ENCODE measurements at regions not wholly inside any gene's neighbourhood (a gene's known extent, or its start where the extent isn't known, plus 50 kb on each side); places are given as distances from the start of the nearest gene placed in this dataset.

DNA sequence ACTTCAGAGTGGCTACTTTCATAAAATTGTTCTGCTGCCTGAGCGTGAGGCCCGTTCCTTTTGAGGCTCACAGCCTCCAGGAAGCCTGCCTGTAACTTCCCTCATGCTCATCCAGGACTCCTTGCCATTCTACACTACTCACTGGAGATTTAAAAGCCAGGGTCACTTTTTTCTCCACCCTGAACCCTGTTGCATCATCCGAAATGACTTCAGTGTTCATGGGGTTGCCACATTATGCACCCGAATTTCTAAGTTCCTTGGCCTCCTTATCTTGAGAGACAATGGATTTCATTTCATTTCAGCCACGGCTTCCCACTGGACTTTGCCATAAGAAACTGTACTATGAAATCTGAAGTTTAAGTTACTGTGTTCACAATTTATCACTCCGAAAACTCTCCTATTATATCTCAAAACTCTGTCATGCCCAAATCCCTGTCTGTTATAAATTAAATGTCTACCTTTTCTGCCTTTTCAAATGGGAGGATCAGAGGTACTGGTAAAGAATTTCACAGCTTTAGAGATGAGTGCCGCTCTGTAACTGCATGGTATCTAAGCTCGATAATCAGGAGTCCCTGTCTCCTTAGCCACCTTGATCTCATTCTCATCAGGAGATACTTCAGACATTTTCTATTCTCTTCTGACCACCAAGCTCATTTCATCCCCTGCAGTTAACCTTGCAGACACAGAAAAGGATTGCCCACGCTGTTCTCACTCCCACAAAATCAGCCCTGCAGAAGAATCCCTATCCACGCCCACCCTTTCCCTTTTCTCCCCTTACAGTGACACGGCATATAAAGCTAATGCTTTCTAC, 59.9 kb downstream of the TRIML1 start:
- no peak overlapping the region for H4K5ac ChIP-seq (ENCODE audit: low read depth, low read length)
- no TSS peak for BruUV-seq (replicated peaks)
- H3K27me3 ChIP-seq (ENCODE audit: control insufficient read depth, insufficient read depth, low read length) = no peaks in the 10 kb centered on the region; the same call in 1 of the 2 replicates
- no peaks in the 10 kb centered on the region for H3K9me3 ChIP-seq (ENCODE audit: control insufficient read depth, insufficient read depth, low read length)
- H3K36me3 ChIP-seq (ENCODE audit: control insufficient read depth, insufficient read depth, low read length) = no peaks in the 10 kb centered on the region
- no peak overlapping the region for H3K56ac ChIP-seq (ENCODE audit: extremely low read depth, insufficient read depth, low read length)
- in situ Hi-C loops (cut with MboI; ENCODE audit: low sequenced_read_pairs) = no loop called here
- H3K14ac ChIP-seq (replicated peaks; ENCODE audit: low read depth, low read length) = 0 out of 2 replicates have a peak overlapping the region, but pooled peaks have one; percentile 11
- no peak overlapping the region for H3K23ac ChIP-seq (ENCODE audit: low read depth, low read length)
- peak overlapping the region; percentile 40 for H2BK5ac ChIP-seq (ENCODE audit: low read depth, low read length, poor library complexity, severe bottlenecking)
- H3K4me2 ChIP-seq (ENCODE audit: low read depth, low read length) = 0 out of 2 replicates have a peak overlapping the region, but pooled peaks have one; percentile 19
- H3K9me1 ChIP-seq (ENCODE audit: insufficient read depth, low read length) = peaks cover 4% of the 10 kb centered on the region; the same call in 1 of the 2 replicates
- dilution Hi-C loops (cut with HindIII; ENCODE audit: low sequenced_read_pairs, unreplicated experiment) = no loop called here
- intact Hi-C loops (cut with micrococcal nuclease) = no loop called here
- no peaks in the 10 kb centered on the region for H4K20me1 ChIP-seq (ENCODE audit: insufficient read depth, low read length)
- DNase-seq = no peak
- ATAC-seq (ENCODE audit: low read depth) = no peak
- TF ChIP-seq CHD1 (IDR thresholded peaks at IDR 0.05; ENCODE audit: low read depth, low read length) = no peak
- peak; percentile 61; the same call in 1 of the 2 replicates for TF ChIP-seq CEBPB (IDR thresholded peaks at IDR 0.05; ENCODE audit: low read depth, low read length)
- 0 out of 2 replicates have a peak, but pooled peaks have one; percentile 3 for TF ChIP-seq NFE2L2 (IDR thresholded peaks at IDR 0.05; ENCODE audit: low read depth, low read length)
- H2BK15ac ChIP-seq (ENCODE audit: low read depth, low read length) = 0 out of 3 replicates have a peak overlapping the region, but pooled peaks have one; percentile 42
- H4K91ac ChIP-seq (ENCODE audit: insufficient read depth, low read depth, low read length) = no peak overlapping the region
- no peak overlapping the region for H3K4me3 ChIP-seq (ENCODE audit: insufficient read depth, low read depth, low read length)
- CTCF ChIA-PET = no interaction called here
- H3K27ac ChIP-seq (ENCODE audit: insufficient read depth, low read length) = no peak overlapping the region
- H2AK9ac ChIP-seq (replicated peaks; ENCODE audit: low read depth, low read length, poor library complexity) = no peak overlapping the region
- H2AFZ ChIP-seq (replicated peaks; ENCODE audit: low read length, poor library complexity) = peak overlapping the region; percentile 40
- no peak overlapping the region for H2AK5ac ChIP-seq (ENCODE audit: low read depth, low read length)
- H3K4ac ChIP-seq (ENCODE audit: low read depth, low read length) = 0 out of 2 replicates have a peak overlapping the region, but pooled peaks have one; percentile 55
- H2BK120ac ChIP-seq (ENCODE audit: low read depth, low read length) = peak overlapping the region; percentile 55; the same call in 1 of the 2 replicates
- no peak overlapping the region for H3K18ac ChIP-seq (ENCODE audit: low read depth, low read length)
- H4K8ac ChIP-seq (ENCODE audit: low read depth in 2 of 2, low read length in 2 of 2) = peak overlapping the region in 1 of 2 experiments; percentile 42; a peak in 1 of 4 replicates
- WGBS, 2 experiments (ENCODE audit: extremely low coverage in 2 of 2, insufficient read length in 1 of 2) = 40% methylated on average over 1 of the region's 11 CpGs; no CpG with 5 or more reads in 1 of the 2 experiments
- no peak overlapping the region for H3K9ac ChIP-seq (ENCODE audit: low read depth, low read length)
- peaks cover 7% of the 10 kb centered on the region for H3K4me1 ChIP-seq (ENCODE audit: control insufficient read depth, insufficient read depth, low read length)
- POLR2A ChIA-PET (ENCODE audit: unreplicated experiment) = no interaction called here
- peak overlapping the region; percentile 38 for H2BK20ac ChIP-seq (ENCODE audit: low read depth, low read length)
- H3K79me1 ChIP-seq (ENCODE audit: low read depth in 1 of 2, low read length in 2 of 2) = no peaks in the 10 kb centered on the region

All from IMR-90 (cell line).